OCI-LY1 (cell line): ENCODE measurements at regions not wholly inside any gene's neighbourhood (a gene's known extent, or its start where the extent isn't known, plus 50 kb on each side); places are given as distances from the start of the nearest gene placed in this dataset.

Experiments
- H2AFZ ChIP-seq: fragments of 200-600 bp; sonication (generic), shearing (Covaris generic); 2 replicates; pipeline ENCODE4 v1.6.0; 2014; ENCODE audit warnings: antibody characterized with exemption, mild to moderate bottlenecking, low read length
- H3F3A ChIP-seq: fragments of 200-600 bp; sonication (generic), shearing (Covaris generic); 2 replicates; pipeline ENCODE4 v1.6.0; 2014; ENCODE audit warnings: mild to moderate bottlenecking, antibody characterized with exemption, low read length, moderate library complexity; ENCODE audit not compliant: insufficient read depth
- H3K27ac ChIP-seq: fragments of 200-600 bp; sonication (generic); 2 replicates; pipeline ENCODE4 v1.5.1; 2014; ENCODE audit warnings: low read length, mixed run types, mild to moderate bottlenecking, low read depth; ENCODE audit not compliant: poor library complexity, severe bottlenecking
- H3K27me3 ChIP-seq: fragments of 200-600 bp; sonication (generic); 2 replicates; pipeline ENCODE4 v1.6.0; 2014; ENCODE audit warnings: antibody characterized with exemption, mild to moderate bottlenecking, low read length, moderate library complexity; ENCODE audit not compliant: insufficient read depth
- H3K36me3 ChIP-seq: fragments of 200-600 bp; sonication (generic); 2 replicates; pipeline ENCODE4 v1.6.1; 2014; ENCODE audit warnings: mild to moderate bottlenecking, antibody characterized with exemption, low read length, moderate library complexity, mixed read lengths; ENCODE audit not compliant: insufficient read depth
- H3K4me1 ChIP-seq: fragments of 200-600 bp; sonication (generic); 2 replicates; pipeline ENCODE4 v1.5.1; 2014; ENCODE audit warnings: mild to moderate bottlenecking, low read length, moderate library complexity; ENCODE audit not compliant: insufficient read depth, severe bottlenecking
- H3K4me2 ChIP-seq: fragments of 200-600 bp; sonication (generic), shearing (Covaris generic); 2 replicates; pipeline ENCODE4 v1.6.1; 2014; ENCODE audit warnings: low read length
- H3K4me3 ChIP-seq: fragments of 200-600 bp; sonication (generic); 2 replicates; pipeline ENCODE4 v1.5.1; 2014; ENCODE audit warnings: low read length, low read depth, mild to moderate bottlenecking, mixed read lengths; ENCODE audit not compliant: poor library complexity, severe bottlenecking
- H3K79me2 ChIP-seq: fragments of 200-600 bp; shearing (Covaris generic); 2 replicates; pipeline ENCODE4 v1.6.1; 2016; ENCODE audit warnings: mixed run types, low read length, mixed read lengths; ENCODE audit not compliant: insufficient read depth
- H3K9ac ChIP-seq: fragments of 200-600 bp; sonication (generic), shearing (Covaris generic); 2 replicates; pipeline ENCODE4 v1.6.1; 2014; ENCODE audit warnings: mild to moderate bottlenecking, low read length, mixed read lengths
- H3K9me2 ChIP-seq: fragments of 200-600 bp; sonication (generic), shearing (Covaris generic); 2 replicates; pipeline ENCODE4 v1.6.1; 2014; ENCODE audit warnings: low read depth, mild to moderate bottlenecking, low read length, mixed read lengths
- H3K9me3 ChIP-seq: fragments of 200-600 bp; shearing (Covaris generic); 2 replicates; pipeline ENCODE4 v1.6.1; 2014; ENCODE audit warnings: low read length, mixed read lengths
- H4K20me1 ChIP-seq: fragments of 200-600 bp; sonication (generic), shearing (Covaris generic); 2 replicates; pipeline ENCODE4 v1.6.0; 2016; ENCODE audit warnings: mild to moderate bottlenecking, low read length; ENCODE audit not compliant: insufficient read depth
- CTCF ChIP-seq: fragments of 200-600 bp; sonication (generic), shearing (Covaris generic); IDR thresholded peaks from 2 replicates; pipeline ENCODE4 v1.5.1; 2017; ENCODE audit warnings: mild to moderate bottlenecking, antibody characterized with exemption, low read length, moderate library complexity, mixed read lengths
- EZH2 ChIP-seq: fragments of 200-600 bp; sonication (generic), shearing (Covaris generic); IDR thresholded peaks from 2 replicates; pipeline ENCODE4 v1.8.0; 2017; ENCODE audit warnings: borderline replicate concordance, mixed run types, mild to moderate bottlenecking, antibody characterized with exemption, low read length, moderate library complexity, mixed read lengths

DNA sequence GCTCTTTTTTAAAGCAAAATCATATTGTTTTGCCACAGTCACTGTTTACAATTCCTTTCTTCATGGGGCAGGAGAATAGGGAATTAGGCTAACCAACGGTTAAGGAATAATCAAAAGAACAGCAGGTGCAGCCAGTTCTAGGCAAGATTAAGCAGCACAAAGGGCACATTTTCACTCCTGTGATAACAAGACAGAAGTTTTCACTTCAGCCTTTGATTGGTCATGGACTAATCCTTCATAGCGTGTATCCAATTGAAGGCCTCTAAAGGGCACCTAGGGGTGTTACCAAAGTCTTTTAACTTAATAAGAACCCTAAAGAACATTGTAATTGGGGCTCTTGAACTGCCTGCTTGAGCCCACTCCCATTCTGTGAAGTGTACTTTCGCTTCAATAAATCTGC, 206.9 kb upstream of the AMIGO2 start:
- no peaks in the 10 kb centered on the region for H4K20me1 ChIP-seq
- 0 out of 2 replicates have a peak overlapping the region, but pooled peaks have one; percentile 46 for H2AFZ ChIP-seq
- no peak overlapping the region for H3K9ac ChIP-seq
- H3K9me2 ChIP-seq, result no peaks in the 10 kb centered on the region
- H3K9me3 ChIP-seq, result 0 out of 2 replicates have a peak, but pooled peaks cover 4% of the 10 kb centered on the region
- H3K4me1 ChIP-seq, result no peaks in the 10 kb centered on the region
- H3K4me3 ChIP-seq, result no peak overlapping the region
- no peaks in the 10 kb centered on the region for H3K36me3 ChIP-seq
- TF ChIP-seq CTCF, result no peak
- no peak for TF ChIP-seq EZH2
- no peaks in the 10 kb centered on the region for H3K27me3 ChIP-seq
- no peaks in the 10 kb centered on the region for H3K79me2 ChIP-seq
- no peak overlapping the region for H3K4me2 ChIP-seq
- H3K27ac ChIP-seq, result no peak overlapping the region
- H3F3A ChIP-seq, result no peaks in the 10 kb centered on the region; the same call in 1 of the 2 replicates
